ENCODE measurements at regions not wholly inside any gene's neighbourhood (a gene's known extent, or its start where the extent isn't known, plus 50 kb on each side); places are given as distances from the start of the nearest gene placed in this dataset.

DNA sequence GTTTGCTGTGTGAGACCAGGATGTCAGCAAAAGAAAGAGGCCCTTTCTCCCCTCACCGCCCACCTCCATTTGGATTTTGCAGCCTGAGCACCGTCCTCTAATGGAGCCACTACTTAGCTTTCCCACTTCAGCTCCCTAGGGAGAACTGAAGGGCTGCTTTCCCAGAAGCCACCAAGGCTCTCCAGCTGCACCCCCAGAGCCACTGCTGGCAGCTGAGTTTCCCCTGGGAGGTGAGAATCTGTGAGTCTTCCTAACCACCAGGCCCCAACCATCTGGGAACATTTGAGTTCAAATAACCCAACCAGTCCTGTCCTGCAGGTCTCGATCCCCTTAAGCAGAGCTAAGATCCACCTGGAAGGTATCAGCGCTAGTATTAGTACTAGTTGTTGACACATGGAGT is 173.1 kb upstream of the USP9X start:
- Histone ChIP-seq H3K4ac (ENCODE audit: low read depth, low read length) (no peak overlapping the region), H4K8ac (replicated peaks; ENCODE audit: insufficient read length, low read depth, low read length) (no peak overlapping the region), H3K79me2 (ENCODE audit: insufficient read depth, low read length) (no peaks in the 10 kb centered on the region), H3K18ac (ENCODE audit: insufficient read length, low read depth, low read length) (no peak overlapping the region), H4K5ac (ENCODE audit: insufficient read length, low read depth, low read length) (no peak overlapping the region), H3K4me2 (ENCODE audit: insufficient read depth, insufficient read length, low read length) (no peak overlapping the region), H3K27ac (ENCODE audit: insufficient read length, low read depth, low read length) (no peak overlapping the region), H3T11ph (ENCODE audit: low read length) (no peak overlapping the region), H3K23ac (ENCODE audit: insufficient read length, low read depth, low read length) (no peak overlapping the region), H3K56ac (ENCODE audit: insufficient read length, low read depth, low read length) (no peak overlapping the region), H2AK5ac (ENCODE audit: insufficient read length, low read length) (no peak overlapping the region), H3K27me3 (ENCODE audit: insufficient read depth, low read length) (no peaks in the 10 kb centered on the region), H3K14ac (ENCODE audit: insufficient read depth, low read length) (no peak overlapping the region), H4K20me1 (ENCODE audit: control insufficient read depth, insufficient read depth, insufficient read length) (no peaks in the 10 kb centered on the region), H2BK20ac (ENCODE audit: low read depth, low read length, poor library complexity, severe bottlenecking) (no peak overlapping the region), H3K9me3 (ENCODE audit: control insufficient read depth, low read depth, low read length) (no peaks in the 10 kb centered on the region), H3K9ac (ENCODE audit: extremely low read depth, insufficient read length, low read length) (no peak overlapping the region), H3K4me1 (ENCODE audit: insufficient read depth, low read length) (peaks cover 3% of the 10 kb centered on the region; the same call in 1 of the 2 replicates), H3K79me1 (ENCODE audit: insufficient read depth, low read depth, low read length, poor library complexity, severe bottlenecking) (no peaks in the 10 kb centered on the region), H3K23me2 (ENCODE audit: insufficient read length, low read depth, low read length, poor library complexity, severe bottlenecking) (no peaks in the 10 kb centered on the region), H2BK5ac (ENCODE audit: insufficient read length, low read length) (no peak overlapping the region), H4K91ac (ENCODE audit: insufficient read length, low read depth, low read length) (no peak overlapping the region), H2AFZ (ENCODE audit: low read length) (no peak overlapping the region), H2BK15ac (ENCODE audit: low read depth, low read length) (no peak overlapping the region), H2BK120ac (ENCODE audit: low read depth, low read length, poor library complexity, severe bottlenecking) (no peak overlapping the region), H2BK12ac (ENCODE audit: insufficient read length, low read depth, low read length) (no peak overlapping the region)
- Mint-ChIP-seq H3K4me3 (no peak overlapping the region), H3K36me3 (ENCODE audit: insufficient read depth in 1 of 3, low read depth in 3 of 3) (peaks cover 5 to 15% (median 8%) of the 10 kb centered on the region in 3 experiments; a peak in 6 of 7 replicates), H3K9me3 (peaks cover 50 to 65% of the 10 kb centered on the region in 2 experiments), H3K27me3 (ENCODE audit: low read depth) (peaks cover 2% of the 10 kb centered on the region; the same call in 1 of the 2 replicates), H3K4me1 (peaks cover 7 to 12% of the 10 kb centered on the region in 2 experiments), H3K27ac (no peak overlapping the region)
- no CpG with 5 or more reads among the region's 4 CpGs for WGBS (ENCODE audit: extremely low coverage, insufficient read length, low lambda C conversion rate)
- TF ChIP-seq, protein P1, sequence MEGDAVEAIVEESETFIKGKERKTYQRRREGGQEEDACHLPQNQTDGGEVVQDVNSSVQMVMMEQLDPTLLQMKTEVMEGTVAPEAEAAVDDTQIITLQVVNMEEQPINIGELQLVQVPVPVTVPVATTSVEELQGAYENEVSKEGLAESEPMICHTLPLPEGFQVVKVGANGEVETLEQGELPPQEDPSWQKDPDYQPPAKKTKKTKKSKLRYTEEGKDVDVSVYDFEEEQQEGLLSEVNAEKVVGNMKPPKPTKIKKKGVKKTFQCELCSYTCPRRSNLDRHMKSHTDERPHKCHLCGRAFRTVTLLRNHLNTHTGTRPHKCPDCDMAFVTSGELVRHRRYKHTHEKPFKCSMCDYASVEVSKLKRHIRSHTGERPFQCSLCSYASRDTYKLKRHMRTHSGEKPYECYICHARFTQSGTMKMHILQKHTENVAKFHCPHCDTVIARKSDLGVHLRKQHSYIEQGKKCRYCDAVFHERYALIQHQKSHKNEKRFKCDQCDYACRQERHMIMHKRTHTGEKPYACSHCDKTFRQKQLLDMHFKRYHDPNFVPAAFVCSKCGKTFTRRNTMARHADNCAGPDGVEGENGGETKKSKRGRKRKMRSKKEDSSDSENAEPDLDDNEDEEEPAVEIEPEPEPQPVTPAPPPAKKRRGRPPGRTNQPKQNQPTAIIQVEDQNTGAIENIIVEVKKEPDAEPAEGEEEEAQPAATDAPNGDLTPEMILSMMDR (conservative IDR thresholded peaks at IDR 0.05), result no peak
- DNase-seq, result no peak
